NCI-H460 (cell line): ENCODE measurements at regions not wholly inside any gene's neighbourhood (a gene's known extent, or its start where the extent isn't known, plus 50 kb on each side); places are given as distances from the start of the nearest gene placed in this dataset.
"Not testable (repeated sequence)": the region's sequence is repeated elsewhere in the genome, so short reads cannot be mapped to it uniquely, and the experiment has no call there.

Source experiments
- DNase-seq: peaks from one replicate; pipeline ENCODE4 v3.0.0-alpha.2; 2016; ENCODE audit warnings: low read depth; ENCODE audit errors: extremely low read depth

GRCh38 chr12:116327992-116328391 lies 50.5 kb upstream of the MED13L start:
- DNase-seq: not testable (repeated sequence)

DNA sequence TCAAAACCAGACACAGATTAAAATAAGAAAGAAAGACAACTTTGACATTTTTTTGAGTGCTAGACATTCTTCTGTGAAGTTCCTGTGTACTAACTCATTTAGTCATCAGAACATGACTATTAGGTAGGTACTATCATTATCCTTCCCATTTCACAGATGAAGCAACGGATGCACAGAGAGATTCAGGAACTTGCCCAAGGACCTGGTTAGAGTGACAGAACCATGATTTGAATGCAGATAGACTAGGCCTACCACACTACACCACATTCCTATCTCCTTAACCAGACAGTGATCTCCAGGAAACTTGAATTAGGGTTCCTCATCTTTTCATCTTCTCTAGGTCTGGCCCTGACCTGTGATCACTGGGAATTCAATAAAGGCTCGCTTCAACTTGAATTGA lies 54.4 kb upstream of the MED13L start:
- no peak for DNase-seq

GRCh38 chr12:116332705-116333380 lies 55.4 kb upstream of the MED13L start:
- DNase-seq: no peak

DNA sequence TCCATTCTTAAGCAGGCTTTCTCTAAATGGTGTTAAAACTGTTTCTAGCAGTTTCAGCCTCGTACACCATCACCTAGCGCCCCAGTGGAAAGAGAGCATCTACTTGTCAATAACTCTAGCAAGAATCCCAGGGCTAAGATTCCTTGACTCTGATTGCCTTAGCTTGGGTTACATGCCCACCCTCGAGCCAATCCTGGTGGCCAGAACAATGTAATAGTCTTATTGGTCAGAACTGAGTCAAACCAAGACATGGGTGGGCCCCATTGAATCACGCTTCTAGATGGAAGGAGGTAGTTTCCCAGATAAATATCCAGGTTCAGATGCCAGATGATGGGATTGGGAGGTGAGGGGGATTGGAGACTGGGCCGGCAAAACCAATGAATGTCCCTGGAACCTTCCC lies 55.9 kb upstream of the MED13L start:
- DNase-seq: no peak

DNA sequence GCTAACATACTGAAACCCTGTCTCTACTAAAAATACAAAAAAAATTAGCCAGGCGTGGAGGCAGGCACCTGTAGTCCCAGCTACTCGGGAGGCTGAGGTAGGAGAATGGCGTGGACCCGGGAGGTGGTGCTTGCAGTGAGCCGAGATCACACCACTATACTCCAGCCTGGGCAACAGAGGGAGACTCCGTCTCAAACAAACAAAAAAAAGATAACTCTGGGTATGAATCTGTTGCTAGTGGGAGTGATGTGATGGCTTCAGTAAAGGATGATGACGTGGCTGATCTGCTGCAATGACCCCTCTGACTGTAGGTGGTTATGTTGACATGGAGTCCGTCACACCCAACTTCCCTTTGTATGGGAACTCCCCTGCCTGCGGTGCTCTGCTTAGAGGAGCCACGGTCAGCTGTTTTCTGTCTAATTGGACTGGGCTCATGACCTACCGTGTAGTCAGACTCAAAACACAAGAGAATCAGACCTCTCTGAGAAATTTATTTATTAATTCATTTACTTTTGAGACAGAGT lies 59.1 kb upstream of the MED13L start:
- DNase-seq: no peak

DNA sequence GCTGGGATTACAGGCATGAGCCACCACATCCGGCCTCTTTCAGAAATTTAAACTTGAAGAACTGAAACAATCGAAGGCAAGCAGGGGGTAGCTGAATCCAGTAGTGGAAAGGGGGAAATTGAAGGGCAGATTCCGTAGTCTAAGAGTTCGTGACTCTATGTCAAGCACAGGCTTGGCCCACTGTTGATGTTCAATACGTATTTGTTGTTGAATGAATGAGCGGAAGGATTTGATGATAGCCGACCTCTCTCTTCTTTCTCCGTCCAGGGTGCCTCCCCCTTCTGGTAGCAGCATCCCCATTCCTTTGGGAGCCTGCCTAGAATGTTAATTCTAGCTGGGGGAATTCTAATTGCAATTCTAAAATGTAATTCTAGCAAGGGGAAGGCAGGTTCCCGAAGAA lies 59.8 kb upstream of the MED13L start:
- no peak for DNase-seq

DNA sequence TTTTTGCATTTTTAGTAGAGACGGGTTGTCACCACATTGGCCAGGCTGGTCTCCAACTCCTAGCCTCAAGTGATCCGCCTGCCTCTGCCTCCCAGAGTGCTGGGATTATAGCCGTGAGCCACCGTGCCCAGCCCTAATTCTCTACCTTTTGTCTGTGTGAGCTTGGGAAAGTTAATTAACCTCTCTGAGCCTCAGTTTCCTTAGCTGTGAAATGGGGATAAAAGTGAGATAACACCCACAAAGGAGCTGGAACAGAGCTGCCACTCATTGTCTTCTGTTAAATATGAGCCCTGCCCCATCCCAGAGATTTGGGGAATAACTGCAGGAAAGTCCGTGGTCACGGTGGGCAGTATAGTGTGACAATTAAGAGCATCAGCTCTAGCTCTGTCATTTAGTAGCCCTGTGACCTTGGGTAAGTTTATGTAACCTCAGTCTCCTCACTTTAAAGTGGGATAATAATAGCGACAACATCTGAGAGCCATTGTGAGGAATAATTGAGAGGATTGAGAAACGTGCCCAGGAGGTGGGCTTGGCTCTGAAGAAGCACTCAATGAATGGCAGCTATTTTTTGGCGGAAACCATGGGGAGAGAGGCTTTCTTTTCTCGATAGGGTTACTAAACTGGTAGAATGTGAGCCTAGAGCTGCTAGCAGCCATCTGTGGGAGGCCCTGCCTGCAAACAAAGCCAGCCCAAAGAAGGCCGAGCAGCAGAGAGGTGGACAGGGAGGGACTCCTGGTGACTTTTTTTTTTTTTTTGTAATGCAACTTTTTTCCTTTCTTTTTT lies 60.8 kb upstream of the MED13L start:
- DNase-seq: no peak

DNA sequence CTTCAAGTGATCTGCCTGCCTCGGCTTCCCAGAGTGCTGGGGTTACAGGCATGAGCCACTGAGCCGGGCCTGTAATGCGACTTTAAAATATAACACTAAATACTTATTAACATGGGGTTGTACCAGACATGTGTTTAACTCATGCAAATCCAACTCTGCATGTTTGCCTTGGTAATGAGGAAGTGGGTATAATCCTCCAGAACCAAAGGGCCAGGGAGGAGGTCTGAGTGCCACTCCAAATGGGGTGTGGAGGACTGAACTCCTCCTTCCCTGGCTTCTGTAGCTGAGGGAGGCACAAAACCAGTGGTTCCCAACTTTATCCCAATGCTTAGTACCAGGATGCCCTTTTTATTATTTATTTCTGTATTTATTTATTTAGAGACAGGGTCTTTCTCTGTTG lies 61.6 kb upstream of the MED13L start:
- no peak for DNase-seq

- no peak for DNase-seq
Observed at GRCh38 chr12:116339800-116340371, 62.4 kb upstream of the MED13L start.

DNA sequence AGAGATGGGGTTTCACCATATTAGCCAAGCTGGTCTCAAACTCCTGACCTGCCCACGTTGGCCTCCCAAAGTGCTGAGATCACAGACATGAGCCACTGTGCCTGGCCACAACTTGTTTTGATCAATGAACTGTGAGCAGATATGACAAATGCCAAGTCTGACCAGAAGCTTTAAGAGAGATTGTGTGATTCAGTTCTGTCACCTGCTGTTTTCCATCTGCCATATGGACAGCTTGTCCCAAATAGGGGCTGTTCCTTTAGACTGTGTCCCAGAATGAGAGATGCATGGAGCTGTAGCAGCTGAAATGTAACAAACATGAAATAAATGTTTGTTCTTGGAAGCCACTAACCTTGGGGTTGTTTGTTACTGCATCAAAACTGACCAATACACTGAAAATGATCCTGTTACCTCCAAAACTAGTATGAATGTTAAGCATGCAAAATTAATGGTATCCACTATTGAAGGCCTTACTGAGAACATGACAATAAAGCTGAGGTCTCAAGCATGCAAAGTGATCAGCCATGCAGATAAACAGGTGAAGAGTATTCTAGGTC lies 65.9 kb upstream of the MED13L start:
- no peak for DNase-seq

GRCh38 chr12:116346222-116346621 lies 68.7 kb upstream of the MED13L start:
- DNase-seq: no peak

- DNase-seq: peak; percentile 18
Observed at GRCh38 chr12:116346741-116347140, 69.2 kb upstream of the MED13L start.

- DNase-seq: no peak
Observed at GRCh38 chr12:116347265-116347664, 69.8 kb upstream of the MED13L start.

GRCh38 chr12:116352315-116352835 lies 74.9 kb upstream of the MED13L start:
- no peak for DNase-seq

GRCh38 chr12:116353958-116354357 lies 76.5 kb upstream of the MED13L start:
- DNase-seq: no peak

DNA sequence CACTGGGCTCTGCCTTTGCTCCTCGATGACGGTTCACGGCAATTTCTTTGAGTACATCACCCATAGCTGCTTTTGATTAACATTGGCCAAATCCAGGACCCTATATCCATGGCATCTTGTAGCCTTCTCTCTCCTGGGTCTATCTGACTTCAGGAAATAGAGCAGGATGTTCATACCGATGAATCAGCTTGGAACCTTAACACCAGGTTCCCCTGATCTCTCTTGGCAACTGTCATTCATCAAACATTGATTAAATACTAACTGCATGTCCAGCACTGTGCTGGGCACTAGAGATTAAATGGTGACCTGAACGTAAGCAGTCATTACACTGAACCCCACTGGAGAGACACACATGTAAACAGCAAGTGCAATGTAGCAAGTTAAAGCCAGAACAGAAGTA lies 77.0 kb upstream of the MED13L start:
- DNase-seq: no peak

DNA sequence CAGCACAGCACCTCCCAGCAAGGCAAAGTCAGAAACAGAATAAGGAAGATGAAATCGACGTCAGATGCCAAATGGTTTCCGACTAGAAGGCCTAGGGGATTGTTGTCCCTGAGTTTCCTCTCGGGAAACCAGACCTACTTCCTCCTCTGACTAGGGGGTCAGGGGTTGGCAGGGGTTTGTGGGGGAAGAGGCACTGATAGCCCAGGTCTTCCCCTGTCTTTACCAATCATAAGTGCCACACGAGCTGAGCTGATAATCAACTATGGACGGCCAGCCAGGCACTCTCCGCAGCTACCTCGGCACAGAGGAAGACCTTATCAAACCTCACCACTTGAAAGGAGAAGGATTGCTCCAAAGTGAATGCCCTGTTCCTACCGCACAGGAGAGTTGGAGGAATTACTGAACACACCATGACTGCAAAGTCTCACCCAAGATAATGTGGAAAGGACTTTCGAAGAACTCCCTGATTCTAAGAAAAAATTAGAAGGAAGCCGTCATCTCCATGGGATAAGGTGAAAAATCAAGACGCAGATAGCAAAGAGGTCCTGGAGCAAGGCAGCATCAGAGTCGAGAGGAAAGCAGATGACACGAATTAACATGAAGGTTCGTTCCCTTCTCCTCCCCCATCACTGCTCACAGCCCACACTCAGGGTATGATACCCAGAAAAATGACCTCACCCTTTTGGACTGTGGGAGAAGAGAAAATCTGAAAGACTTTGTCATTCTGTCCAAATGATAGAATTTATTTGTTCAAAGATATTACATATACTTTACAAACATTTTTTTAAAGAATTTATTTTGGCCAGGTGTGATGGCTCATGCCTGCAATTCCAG lies 77.7 kb upstream of the MED13L start:
- no peak for DNase-seq

GRCh38 chr12:116358536-116358892 lies 81.0 kb upstream of the MED13L start:
- no peak for DNase-seq

DNA sequence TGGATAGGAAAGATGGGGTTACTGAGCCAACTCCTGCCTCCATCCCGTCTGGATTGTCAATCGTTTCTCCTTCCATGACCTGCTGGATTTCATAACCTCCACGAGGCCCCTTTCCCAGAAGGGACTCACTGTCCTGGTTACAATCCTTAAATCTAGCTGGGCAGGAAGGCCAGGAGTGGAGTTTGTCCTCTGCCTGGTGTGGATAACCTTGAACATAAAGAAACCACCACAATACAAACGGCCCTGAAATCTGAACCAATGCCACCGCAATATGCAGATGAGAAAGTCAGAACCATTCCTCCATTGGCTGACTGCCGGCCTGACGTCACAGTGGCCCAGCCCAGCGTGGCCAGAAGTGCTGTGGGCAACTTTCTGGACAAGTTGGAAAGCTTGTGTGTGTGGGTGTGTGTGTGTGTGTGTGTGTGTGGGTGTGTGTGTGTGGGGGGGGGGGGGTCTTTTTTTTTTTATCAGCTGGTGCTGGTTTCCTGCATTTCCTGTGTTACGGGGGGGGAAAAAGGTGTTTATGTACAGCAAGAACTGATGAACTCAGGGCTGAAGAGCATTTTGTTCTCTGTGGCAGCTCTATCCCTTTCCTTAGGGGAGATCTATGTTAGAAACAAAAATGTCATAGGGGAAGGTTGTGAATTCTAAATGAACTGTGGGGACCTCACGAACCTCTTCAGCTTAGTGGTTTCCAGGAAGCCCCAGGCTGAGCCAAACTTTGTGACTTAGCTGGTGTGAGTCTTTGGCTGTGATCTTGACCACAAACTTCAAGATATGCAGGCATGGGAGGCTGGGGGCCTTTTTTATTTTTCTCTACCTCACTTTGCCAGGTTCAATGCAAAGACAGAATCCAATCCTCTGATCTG lies 81.6 kb upstream of the MED13L start:
- DNase-seq: peak; percentile 90
